ENCODE measurements at regions not wholly inside any gene's neighbourhood (a gene's known extent, or its start where the extent isn't known, plus 50 kb on each side); places are given as distances from the start of the nearest gene placed in this dataset.

GRCh38 chr2:8367833-8368232 is 314.0 kb upstream of the ID2 start:
- no peaks in the 10 kb centered on the region for H3K27me3 ChIP-seq
- no peaks in the 10 kb centered on the region for H3K4me1 ChIP-seq (ENCODE audit: low read depth)
- no peak for DNase-seq (ENCODE audit: low read depth in 1 of 2, low spot score in 1 of 2)
- H3K27ac ChIP-seq = no peak overlapping the region
- no peaks in the 10 kb centered on the region for H3K36me3 ChIP-seq
- H3K4me3 ChIP-seq = no peak overlapping the region
- no peaks in the 10 kb centered on the region for H3K9me3 ChIP-seq (ENCODE audit: low read depth)
- no peak for TF ChIP-seq CTCF (IDR thresholded peaks at IDR 0.05; ENCODE audit: low read depth, low read length)

GRCh38 chr2:8368463-8368862 is 313.4 kb upstream of the ID2 start:
- Histone ChIP-seq H3K27me3 (no peaks in the 10 kb centered on the region), H3K36me3 (no peaks in the 10 kb centered on the region), H3K4me3 (no peak overlapping the region), H3K27ac (no peak overlapping the region), H3K9me3 (ENCODE audit: low read depth) (no peaks in the 10 kb centered on the region), H3K4me1 (ENCODE audit: low read depth) (no peaks in the 10 kb centered on the region)
- no peak for TF ChIP-seq CTCF (IDR thresholded peaks at IDR 0.05; ENCODE audit: low read depth, low read length)
- DNase-seq (ENCODE audit: low read depth in 1 of 2, low spot score in 1 of 2) = no peak

- Histone ChIP-seq H3K9me3 (ENCODE audit: low read depth) (no peaks in the 10 kb centered on the region), H3K27ac (no peak overlapping the region), H3K27me3 (no peaks in the 10 kb centered on the region), H3K36me3 (no peaks in the 10 kb centered on the region), H3K4me1 (ENCODE audit: low read depth) (no peaks in the 10 kb centered on the region), H3K4me3 (no peak overlapping the region)
- no peak for DNase-seq (ENCODE audit: low read depth in 1 of 2, low spot score in 1 of 2)
- TF ChIP-seq CTCF (IDR thresholded peaks at IDR 0.05; ENCODE audit: low read depth, low read length) = no peak
Measured at GRCh38 chr2:8369522-8369921, 312.3 kb upstream of the ID2 start.

- no peaks in the 10 kb centered on the region for H3K9me3 ChIP-seq (ENCODE audit: low read depth)
- H3K27ac ChIP-seq = no peak overlapping the region
- no peaks in the 10 kb centered on the region for H3K27me3 ChIP-seq
- no peak for TF ChIP-seq CTCF (IDR thresholded peaks at IDR 0.05; ENCODE audit: low read depth, low read length)
- DNase-seq (ENCODE audit: low read depth in 1 of 2, low spot score in 1 of 2) = no peak
- no peaks in the 10 kb centered on the region for H3K36me3 ChIP-seq
- H3K4me3 ChIP-seq = no peak overlapping the region
- H3K4me1 ChIP-seq (ENCODE audit: low read depth) = no peaks in the 10 kb centered on the region
Measured at GRCh38 chr2:8370258-8370802, 311.5 kb upstream of the ID2 start.

- H3K4me1 ChIP-seq (ENCODE audit: low read depth) = no peaks in the 10 kb centered on the region
Measured at GRCh38 chr2:8371653-8372052, 310.2 kb upstream of the ID2 start.

More at GRCh38 chr2:8371653-8372052, 310.2 kb upstream of the ID2 start:
- TF ChIP-seq CTCF (IDR thresholded peaks at IDR 0.05; ENCODE audit: low read depth, low read length) = no peak
- Histone ChIP-seq H3K36me3 (no peaks in the 10 kb centered on the region), H3K9me3 (ENCODE audit: low read depth) (no peaks in the 10 kb centered on the region), H3K4me3 (no peak overlapping the region), H3K27me3 (no peaks in the 10 kb centered on the region), H3K27ac (no peak overlapping the region)
- no peak for DNase-seq (ENCODE audit: low read depth in 1 of 2, low spot score in 1 of 2)
